Ecto neural progenitor cell (in vitro differentiated cells): ENCODE measurements at regions not wholly inside any gene's neighbourhood (a gene's known extent, or its start where the extent isn't known, plus 50 kb on each side); places are given as distances from the start of the nearest gene placed in this dataset.
"Not testable (repeated sequence)": the region's sequence is repeated elsewhere in the genome, so short reads cannot be mapped to it uniquely, and the experiment has no call there.

Experiments
- DNase-seq: peaks from one replicate; pipeline ENCODE4 v3.0.0-alpha.2; 2018; ENCODE audit warnings: low spot score

GRCh38 chr10:2627969-2628368 lies 439.4 kb upstream of the PFKP start:
- no peak for DNase-seq

- DNase-seq, result no peak
These were observed 442.3 kb upstream of the PFKP start for GRCh38 chr10:2625094-2625493.

GRCh38 chr10:2623675-2624274 lies 443.6 kb upstream of the PFKP start:
- DNase-seq, result no peak

- no peak for DNase-seq
These were observed 446.4 kb upstream of the PFKP start for GRCh38 chr10:2620827-2621521.

- no peak for DNase-seq
These were observed 447.4 kb upstream of the PFKP start for GRCh38 chr10:2619916-2620315.

- no peak for DNase-seq
These were observed 447.9 kb upstream of the PFKP start for GRCh38 chr10:2619472-2619871.

GRCh38 chr10:2618690-2619089 lies 448.7 kb upstream of the PFKP start:
- DNase-seq, result no peak

GRCh38 chr10:2616215-2616614 lies 451.1 kb upstream of the PFKP start:
- DNase-seq, result no peak

GRCh38 chr10:2611603-2612002 lies 455.7 kb upstream of the PFKP start:
- DNase-seq, result no peak

GRCh38 chr10:2610946-2611345 lies 456.4 kb upstream of the PFKP start:
- DNase-seq, result no peak

GRCh38 chr10:2604891-2605290 lies 462.5 kb upstream of the PFKP start:
- no peak for DNase-seq

- no peak for DNase-seq
These were observed 467.8 kb upstream of the PFKP start for GRCh38 chr10:2599571-2599970.

- DNase-seq, result no peak
These were observed 474.8 kb upstream of the PFKP start for GRCh38 chr10:2592360-2593160.

GRCh38 chr10:2589196-2589595 lies 478.2 kb upstream of the PFKP start:
- no peak for DNase-seq

- no peak for DNase-seq
These were observed 483.0 kb upstream of the PFKP start for GRCh38 chr10:2584385-2584784.

GRCh38 chr10:2576892-2577291 lies 490.5 kb upstream of the PFKP start:
- no peak for DNase-seq

- no peak for DNase-seq
These were observed 491.9 kb upstream of the PFKP start for GRCh38 chr10:2575460-2575859.

- no peak for DNase-seq
These were observed 494.7 kb upstream of the PFKP start for GRCh38 chr10:2572611-2573010.

GRCh38 chr10:2556883-2557282 lies 510.5 kb upstream of the PFKP start:
- no peak for DNase-seq

- no peak for DNase-seq
These were observed 519.3 kb upstream of the PFKP start for GRCh38 chr10:2548071-2548470.

- DNase-seq, result no peak
These were observed 519.7 kb upstream of the PFKP start for GRCh38 chr10:2547606-2548005.

GRCh38 chr10:2546894-2547293 lies 520.5 kb upstream of the PFKP start:
- not testable (repeated sequence) for DNase-seq

GRCh38 chr10:2543974-2544373 lies 523.4 kb upstream of the PFKP start:
- no peak for DNase-seq
